ENCODE measurements at regions not wholly inside any gene's neighbourhood (a gene's known extent, or its start where the extent isn't known, plus 50 kb on each side); places are given as distances from the start of the nearest gene placed in this dataset.

DNA sequence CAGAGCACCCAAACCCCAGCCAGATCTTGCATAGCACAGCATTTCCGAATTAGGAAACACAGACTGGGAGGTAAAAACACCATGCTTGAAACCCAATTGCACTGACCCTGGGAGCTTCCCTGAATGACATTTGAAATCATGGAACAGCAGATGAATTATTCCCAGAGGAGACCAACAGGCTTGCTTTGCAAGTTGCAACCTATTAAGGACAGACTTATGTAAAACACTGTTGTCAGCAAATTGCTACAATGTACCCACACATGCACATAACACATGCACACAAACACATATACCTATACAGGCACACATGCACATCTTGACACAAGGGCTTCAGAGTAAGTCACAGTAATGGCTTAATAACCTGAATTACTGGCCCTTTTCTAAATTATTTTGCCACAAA lies 984.8 kb downstream of the DNAH5 start:
- POLR2A ChIA-PET (ENCODE audit: partially characterized antibody): no interaction called here
- H4K5ac ChIP-seq (ENCODE audit: insufficient read length, low read depth, low read length): no peak overlapping the region
- no peak overlapping the region for H2BK12ac ChIP-seq (ENCODE audit: low read depth, low read length)

More for the DNA sequence above, 984.8 kb downstream of the DNAH5 start:
- H3K36me3 ChIP-seq (ENCODE audit: control insufficient read depth in 2 of 4, insufficient read depth in 4 of 4, low read length in 3 of 4): no peaks in the 10 kb centered on the region
- H2BK120ac ChIP-seq (replicated peaks; ENCODE audit: low read depth, low read length): no peak overlapping the region
- no peak overlapping the region for H4K8ac ChIP-seq (ENCODE audit: extremely low read depth, insufficient read depth, low read length)
- no peak overlapping the region for H3K4me2 ChIP-seq (ENCODE audit: insufficient read depth in 1 of 2, low read depth in 2 of 2, low read length in 2 of 2)
- no peak overlapping the region for H3K18ac ChIP-seq (ENCODE audit: extremely low read depth, low read length)
- no peak overlapping the region for H3K4ac ChIP-seq (replicated peaks; ENCODE audit: insufficient read length, low read depth, low read length)
- no peak overlapping the region for H3K56ac ChIP-seq (replicated peaks; ENCODE audit: insufficient read length, low read depth, low read length)
- DNase-seq (ENCODE audit: low read depth in 1 of 2, low spot score in 2 of 2): no peak
- H3K27me3 ChIP-seq (replicated peaks in 1 of 4; ENCODE audit: control insufficient read depth in 3 of 4, extremely low read depth in 1 of 4, insufficient read depth in 3 of 4, low read length in 3 of 4): no peaks in the 10 kb centered on the region
- no peak overlapping the region for H2BK5ac ChIP-seq (ENCODE audit: low read depth, low read length)
- no peak overlapping the region for H2BK15ac ChIP-seq (ENCODE audit: low read length)
- no peak overlapping the region for H3K23ac ChIP-seq (ENCODE audit: insufficient read length)
- H3K23me2 ChIP-seq (ENCODE audit: low read depth, low read length): no peaks in the 10 kb centered on the region
- H3K79me2 ChIP-seq (ENCODE audit: control insufficient read depth in 1 of 2, insufficient read depth in 2 of 2, low read length in 2 of 2): no peaks in the 10 kb centered on the region
- no peak overlapping the region for H3K27ac ChIP-seq (ENCODE audit: low read depth, low read length)
- H3K9ac ChIP-seq (replicated peaks in 1 of 4; ENCODE audit: extremely low read depth in 1 of 4, low read depth in 3 of 4, low read length in 3 of 4): no peak overlapping the region
- peaks cover 0 to 3% (median 0%) of the 10 kb centered on the region in 4 experiments; a peak in 2 of 7 replicates for H3K4me1 ChIP-seq (replicated peaks in 1 of 4; ENCODE audit: control insufficient read depth in 3 of 4, insufficient read depth in 4 of 4, low read length in 3 of 4)
- CTCF ChIA-PET (ENCODE audit: partially characterized antibody): no interaction called here
- FAIRE-seq: no peak
- 85% methylated on average over 1 of the region's 1 CpG; no CpG with 5 or more reads in 1 of the 2 experiments for WGBS, 2 experiments (ENCODE audit: extremely low coverage in 1 of 2, insufficient coverage in 1 of 2, insufficient read length in 1 of 2, insufficient replicate concordance in 2 of 2, low coverage in 1 of 2, low lambda C conversion rate in 2 of 2, missing lambda C conversion rate in 1 of 2)
- H3K9me3 ChIP-seq (ENCODE audit: insufficient read depth in 2 of 2, low read depth in 1 of 2, low read length in 1 of 2): no peaks in the 10 kb centered on the region
- no peak overlapping the region for H3K14ac ChIP-seq (ENCODE audit: insufficient read length)
- H3K79me1 ChIP-seq (ENCODE audit: low read depth, low read length): no peaks in the 10 kb centered on the region
- H4K20me1 ChIP-seq (replicated peaks in 1 of 2; ENCODE audit: control insufficient read depth in 1 of 2, insufficient read depth in 2 of 2, low read length in 2 of 2): no peaks in the 10 kb centered on the region
- H2AFZ ChIP-seq (ENCODE audit: low read length): no peak overlapping the region
- TF ChIP-seq RXRA (IDR thresholded peaks at IDR 0.05; ENCODE audit: insufficient read depth, low read depth, low read length) (no peak), RBBP5 (IDR thresholded peaks at IDR 0.05; ENCODE audit: borderline replicate concordance, low read depth, low read length) (no peak), RAD21 (IDR thresholded peaks at IDR 0.05 in 1 of 2, conservative IDR thresholded peaks at IDR 0.05 in 1 of 2; ENCODE audit: low read depth in 2 of 2, low read length in 2 of 2) (no peak), SAP30 (IDR thresholded peaks at IDR 0.05; ENCODE audit: insufficient read depth, insufficient replicate concordance, low read length) (no peak), CTBP2 (IDR thresholded peaks at IDR 0.05; ENCODE audit: borderline replicate concordance, insufficient read depth, insufficient read length, low read length) (no peak)
- TF ChIP-seq, protein P1, sequence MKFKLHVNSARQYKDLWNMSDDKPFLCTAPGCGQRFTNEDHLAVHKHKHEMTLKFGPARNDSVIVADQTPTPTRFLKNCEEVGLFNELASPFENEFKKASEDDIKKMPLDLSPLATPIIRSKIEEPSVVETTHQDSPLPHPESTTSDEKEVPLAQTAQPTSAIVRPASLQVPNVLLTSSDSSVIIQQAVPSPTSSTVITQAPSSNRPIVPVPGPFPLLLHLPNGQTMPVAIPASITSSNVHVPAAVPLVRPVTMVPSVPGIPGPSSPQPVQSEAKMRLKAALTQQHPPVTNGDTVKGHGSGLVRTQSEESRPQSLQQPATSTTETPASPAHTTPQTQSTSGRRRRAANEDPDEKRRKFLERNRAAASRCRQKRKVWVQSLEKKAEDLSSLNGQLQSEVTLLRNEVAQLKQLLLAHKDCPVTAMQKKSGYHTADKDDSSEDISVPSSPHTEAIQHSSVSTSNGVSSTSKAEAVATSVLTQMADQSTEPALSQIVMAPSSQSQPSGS (IDR thresholded peaks at IDR 0.05; ENCODE audit: low read length): no peak
- H4K91ac ChIP-seq (replicated peaks; ENCODE audit: insufficient read length, low read length): no peak overlapping the region
- no peak overlapping the region for H2BK20ac ChIP-seq (ENCODE audit: low read length)
- no peak overlapping the region for H3K4me3 ChIP-seq (ENCODE audit: extremely low read depth in 1 of 4, insufficient read depth in 2 of 4, low read depth in 3 of 4, low read length in 4 of 4)
- H2AK5ac ChIP-seq (ENCODE audit: low read depth, low read length): no peak overlapping the region

Data from H1 (cell line).